K562 (cell line): ENCODE measurements at regions not wholly inside any gene's neighbourhood (a gene's known extent, or its start where the extent isn't known, plus 50 kb on each side); places are given as distances from the start of the nearest gene placed in this dataset.

ENCODE experiments used
- ATF3 ChIP-seq, 2 experiments: fragments of 450-650 bp in 1 of 2; sonication (generic) in 1 of 2; formaldehyde crosslinking in 1 of 2; IDR thresholded peaks in 1 of 2; conservative IDR thresholded peaks in 1 of 2; 2 replicates each; pipeline versions ENCODE4 v1.6.1 to v1.8.1; 2016 to 2023; ENCODE audit warnings: mild to moderate bottlenecking in 2 of 2, moderate library complexity in 2 of 2, inconsistent platforms in 1 of 2, missing genetic modification reagents in 1 of 2
- ZNF561 ChIP-seq: fragments of 450-650 bp; formaldehyde crosslinking; conservative IDR thresholded peaks from 2 replicates; pipeline ENCODE4 v1.4.0; 2020; ENCODE audit warnings: mild to moderate bottlenecking, moderate library complexity

GRCh38 chr1:102821707-102822106 is 286.6 kb downstream of the COL11A1 start:
- TF ChIP-seq ATF3 (IDR thresholded peaks at IDR 0.05) (no peak), ATF3 (CRISPR knock-in tag; conservative IDR thresholded peaks at IDR 0.05) (no peak), ZNF561 (CRISPR knock-in tag) (no peak)
